ENCODE measurements at regions not wholly inside any gene's neighbourhood (a gene's known extent, or its start where the extent isn't known, plus 50 kb on each side); places are given as distances from the start of the nearest gene placed in this dataset.

GRCh38 chr20:10962937-10963336, 289.1 kb upstream of the JAG1 start:
- no peak overlapping the region for H3K4me3 ChIP-seq (ENCODE audit: insufficient read depth, low read depth, low read length)
- ChIA-PET POLR2A (ENCODE audit: unreplicated experiment) (no interaction called here), CTCF (no interaction called here)
- no peaks in the 10 kb centered on the region for H3K27me3 ChIP-seq (ENCODE audit: control insufficient read depth, insufficient read depth, low read length)
- no peak overlapping the region for H4K8ac ChIP-seq (ENCODE audit: low read depth in 2 of 2, low read length in 2 of 2)
- no peak overlapping the region for H4K5ac ChIP-seq (ENCODE audit: low read depth, low read length)
- in situ Hi-C loops (cut with MboI; ENCODE audit: low sequenced_read_pairs) = no loop called here
- intact Hi-C loops (cut with micrococcal nuclease) = no loop called here
- H3K9ac ChIP-seq (ENCODE audit: low read depth, low read length) = no peak overlapping the region
- H2BK5ac ChIP-seq (ENCODE audit: low read depth, low read length, poor library complexity, severe bottlenecking) = no peak overlapping the region
- H2AK5ac ChIP-seq (ENCODE audit: low read depth, low read length) = no peak overlapping the region
- WGBS, 2 experiments (ENCODE audit: extremely low coverage in 2 of 2, insufficient read length in 1 of 2) = 70% methylated on average over 2 of the region's 3 CpGs; no CpG with 5 or more reads in 1 of the 2 experiments
- no TSS peak for BruUV-seq (replicated peaks)
- TF ChIP-seq POLR2A (IDR thresholded peaks at IDR 0.05; ENCODE audit: low read depth, low read length) = no peak
- TF ChIP-seq CTCF (conservative IDR thresholded peaks at IDR 0.05; ENCODE audit: low read depth, low read length) = no peak
- no peak for TF ChIP-seq RAD21 (IDR thresholded peaks at IDR 0.05; ENCODE audit: low read length)
- TF ChIP-seq, protein P1, sequence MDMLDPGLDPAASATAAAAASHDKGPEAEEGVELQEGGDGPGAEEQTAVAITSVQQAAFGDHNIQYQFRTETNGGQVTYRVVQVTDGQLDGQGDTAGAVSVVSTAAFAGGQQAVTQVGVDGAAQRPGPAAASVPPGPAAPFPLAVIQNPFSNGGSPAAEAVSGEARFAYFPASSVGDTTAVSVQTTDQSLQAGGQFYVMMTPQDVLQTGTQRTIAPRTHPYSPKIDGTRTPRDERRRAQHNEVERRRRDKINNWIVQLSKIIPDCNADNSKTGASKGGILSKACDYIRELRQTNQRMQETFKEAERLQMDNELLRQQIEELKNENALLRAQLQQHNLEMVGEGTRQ (IDR thresholded peaks at IDR 0.05; ENCODE audit: low read depth, low read length) = peak; percentile 48; the same call in 1 of the 2 replicates
- no peak for TF ChIP-seq MAZ (IDR thresholded peaks at IDR 0.05; ENCODE audit: borderline replicate concordance, low read depth, low read length)
- no peak for TF ChIP-seq RCOR1 (IDR thresholded peaks at IDR 0.05; ENCODE audit: insufficient replicate concordance, low read length)
- H3K56ac ChIP-seq (ENCODE audit: extremely low read depth, insufficient read depth, low read length) = no peak overlapping the region
- DNase-seq (no peak), ATAC-seq (ENCODE audit: low read depth) (no peak)
- no peak overlapping the region for H3K4ac ChIP-seq (ENCODE audit: low read depth, low read length)
- no peak overlapping the region for H2BK20ac ChIP-seq (ENCODE audit: low read depth, low read length)
- H3K14ac ChIP-seq (replicated peaks; ENCODE audit: low read depth, low read length) = no peak overlapping the region
- no peak overlapping the region for H4K91ac ChIP-seq (ENCODE audit: insufficient read depth, low read depth, low read length)
- no peak overlapping the region for H2BK120ac ChIP-seq (ENCODE audit: low read depth, low read length)
- H2BK15ac ChIP-seq (ENCODE audit: low read depth, low read length) = no peak overlapping the region
- no peaks in the 10 kb centered on the region for H3K4me1 ChIP-seq (ENCODE audit: control insufficient read depth, insufficient read depth, low read length)
- H3K18ac ChIP-seq (ENCODE audit: low read depth, low read length) = no peak overlapping the region
- H3K4me2 ChIP-seq (ENCODE audit: low read depth, low read length) = no peak overlapping the region
- H4K20me1 ChIP-seq (ENCODE audit: insufficient read depth, low read length) = no peaks in the 10 kb centered on the region
- H3K27ac ChIP-seq (ENCODE audit: insufficient read depth, low read length) = no peak overlapping the region
- dilution Hi-C loops (cut with HindIII; ENCODE audit: low sequenced_read_pairs, unreplicated experiment) = no loop called here
- no peak overlapping the region for H2AFZ ChIP-seq (replicated peaks; ENCODE audit: low read length, poor library complexity)
- no peak overlapping the region for H3K23ac ChIP-seq (ENCODE audit: low read depth, low read length)
- no peak overlapping the region for H2AK9ac ChIP-seq (replicated peaks; ENCODE audit: low read depth, low read length, poor library complexity)
- H3K9me1 ChIP-seq (ENCODE audit: insufficient read depth, low read length) = no peaks in the 10 kb centered on the region
- H3K36me3 ChIP-seq (ENCODE audit: control insufficient read depth, insufficient read depth, low read length) = no peaks in the 10 kb centered on the region
- no peaks in the 10 kb centered on the region for H3K79me1 ChIP-seq (ENCODE audit: low read depth in 1 of 2, low read length in 2 of 2)
- no peaks in the 10 kb centered on the region for H3K9me3 ChIP-seq (ENCODE audit: control insufficient read depth, insufficient read depth, low read length)
